Activated CD8-positive, alpha-beta memory T cell treated with anti-CD3 and anti-CD28 coated beads, Interleukin-2, amount 10 ng/mL, durations not matched to agents 7 days and 5 days (primary cell): ENCODE measurements at regions not wholly inside any gene's neighbourhood (a gene's known extent, or its start where the extent isn't known, plus 50 kb on each side); places are given as distances from the start of the nearest gene placed in this dataset.

Source experiments
- ATAC-seq: fragments of 150-1000 bp; cut with Tn5 transposase; one replicate; pipeline ENCODE4 v1.10.0; 2021; ENCODE audit warnings: moderate library complexity
- CTCF ChIA-PET: fragments of 350-600 bp; sonication (Branson Sonifier 250); formaldehyde crosslinking; loops from one replicate; lab custom pipeline; 2021; ENCODE audit warnings: antibody characterized with exemption; lab: Charles Lee
- DNase-seq: peaks from one replicate; pipeline ENCODE4 v3.0.0-alpha.2; 2020
- H3K27ac Mint-ChIP-seq: one replicate; pipeline ENCODE4 v1.8.0; 2021; ENCODE audit warnings: mild to moderate bottlenecking, mixed read lengths
- H3K27me3 Mint-ChIP-seq: one replicate; pipeline ENCODE4 v1.8.0; 2021; ENCODE audit warnings: mixed read lengths
- H3K36me3 Mint-ChIP-seq: one replicate; pipeline ENCODE4 v1.8.0; 2021; ENCODE audit warnings: mild to moderate bottlenecking, mixed read lengths
- H3K4me1 Mint-ChIP-seq: one replicate; pipeline ENCODE4 v1.8.0; 2021; ENCODE audit warnings: mixed read lengths
- H3K4me3 Mint-ChIP-seq: one replicate; pipeline ENCODE4 v1.8.0; 2021; ENCODE audit warnings: mild to moderate bottlenecking, moderate library complexity, mixed read lengths
- H3K9me3 Mint-ChIP-seq: one replicate; pipeline ENCODE4 v1.8.0; 2022; ENCODE audit warnings: low read depth, mixed read lengths

GRCh38 chr6:166106076-166106686 is 61.5 kb downstream of the TBXT start:
- Mint-ChIP-seq H3K9me3 (peaks cover 3% of the 10 kb centered on the region), H3K4me3 (no peak overlapping the region), H3K4me1 (no peaks in the 10 kb centered on the region), H3K27me3 (peaks cover 29% of the 10 kb centered on the region), H3K36me3 (no peaks in the 10 kb centered on the region), H3K27ac (no peak overlapping the region)
- DNase-seq = peak; percentile 76
- peak; percentile 42 for ATAC-seq
- CTCF ChIA-PET = interaction anchor here (0.6 to 2.0 kb wide), 16 partner anchors 8 to 666 kb away, joined by 3 to 20 read pairs (median 4); no protein-coding TSS in a partner anchor

DNA sequence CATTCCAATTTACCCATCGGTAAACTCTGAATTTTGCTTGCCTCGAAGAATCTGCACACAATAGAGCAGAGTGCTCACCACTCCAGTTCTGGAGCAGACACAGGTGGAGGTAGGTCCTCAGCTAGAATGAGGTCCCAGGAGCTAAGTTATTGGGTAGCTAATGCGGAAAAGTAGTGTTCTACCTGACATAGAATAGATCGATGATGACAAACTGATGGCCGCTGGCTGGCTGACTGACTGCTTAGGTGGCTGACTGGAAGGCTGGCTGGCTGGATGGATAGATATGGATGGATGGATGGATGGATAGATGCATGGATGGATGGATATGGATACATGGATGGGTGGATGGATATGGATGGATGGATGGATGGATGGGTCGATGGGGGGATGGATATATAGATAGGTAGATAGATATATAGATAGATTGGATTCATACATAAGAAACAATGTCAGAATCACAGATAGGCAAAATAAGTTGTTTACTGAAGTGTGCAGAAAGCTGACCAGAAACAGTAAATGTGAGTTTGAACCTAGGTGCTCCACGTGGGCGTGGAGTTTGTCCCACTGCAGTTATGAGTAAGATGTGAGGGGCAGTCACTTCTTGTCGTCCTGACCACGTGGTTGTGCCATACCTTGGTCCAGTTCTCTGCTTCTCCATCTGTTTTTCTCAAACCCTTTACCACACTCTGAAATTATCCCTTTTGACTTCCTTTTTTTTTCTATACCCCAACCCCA is 62.1 kb downstream of the TBXT start:
- DNase-seq = no peak
- CTCF ChIA-PET = interaction anchor here (0.9 to 2.0 kb wide), 12 partner anchors 8 to 665 kb away, joined by 3 to 20 read pairs (median 4); no protein-coding TSS in a partner anchor
- no peaks in the 10 kb centered on the region for H3K36me3 Mint-ChIP-seq
- H3K4me1 Mint-ChIP-seq = no peaks in the 10 kb centered on the region
- H3K27me3 Mint-ChIP-seq = peaks cover 24% of the 10 kb centered on the region
- peaks cover 3% of the 10 kb centered on the region for H3K9me3 Mint-ChIP-seq
- H3K27ac Mint-ChIP-seq = no peak overlapping the region
- H3K4me3 Mint-ChIP-seq = no peak overlapping the region
- no peak for ATAC-seq

GRCh38 chr6:166104872-166105271 is 62.8 kb downstream of the TBXT start:
- H3K36me3 Mint-ChIP-seq = no peaks in the 10 kb centered on the region
- DNase-seq (no peak), ATAC-seq (no peak)
- no peaks in the 10 kb centered on the region for H3K4me1 Mint-ChIP-seq
- no peak overlapping the region for H3K4me3 Mint-ChIP-seq
- peaks cover 21% of the 10 kb centered on the region for H3K27me3 Mint-ChIP-seq
- no peak overlapping the region for H3K27ac Mint-ChIP-seq
- CTCF ChIA-PET = interaction anchor here (2.0 kb wide), 1 partner anchor 220 kb away, joined by 20 read pairs; no protein-coding TSS in a partner anchor
- peaks cover 3% of the 10 kb centered on the region for H3K9me3 Mint-ChIP-seq

DNA sequence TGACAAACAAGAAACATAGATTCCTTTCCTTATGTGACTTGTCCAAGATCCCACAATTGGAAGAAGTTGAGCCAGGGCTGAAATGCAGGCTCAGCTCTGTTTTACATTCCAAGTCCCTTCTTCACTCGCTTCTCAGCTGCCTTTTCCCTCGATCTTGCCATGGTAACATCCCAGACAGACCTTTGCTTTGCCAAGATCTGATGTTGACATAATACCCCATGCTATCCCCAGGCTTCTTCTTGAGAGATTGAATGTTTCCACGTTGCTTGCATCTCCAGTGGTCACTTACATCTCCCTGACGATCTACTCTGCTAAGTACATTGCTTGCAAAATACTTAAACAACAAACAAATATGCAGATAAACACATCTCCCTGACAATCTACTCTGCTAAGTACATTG is 63.5 kb downstream of the TBXT start:
- no peak overlapping the region for H3K27ac Mint-ChIP-seq
- no peaks in the 10 kb centered on the region for H3K36me3 Mint-ChIP-seq
- no peak for DNase-seq
- H3K4me1 Mint-ChIP-seq = no peaks in the 10 kb centered on the region
- no peak overlapping the region for H3K4me3 Mint-ChIP-seq
- ATAC-seq = no peak
- peaks cover 17% of the 10 kb centered on the region for H3K27me3 Mint-ChIP-seq
- CTCF ChIA-PET = no interaction called here
- H3K9me3 Mint-ChIP-seq = peaks cover 3% of the 10 kb centered on the region

GRCh38 chr6:166101819-166102419 is 65.7 kb downstream of the TBXT start:
- Mint-ChIP-seq H3K4me3 (no peak overlapping the region), H3K27ac (no peak overlapping the region), H3K36me3 (no peaks in the 10 kb centered on the region), H3K27me3 (peaks cover 17% of the 10 kb centered on the region), H3K4me1 (no peaks in the 10 kb centered on the region), H3K9me3 (peaks cover 3% of the 10 kb centered on the region)
- ATAC-seq (no peak), DNase-seq (no peak)
- CTCF ChIA-PET = interaction anchor here (2.1 kb wide), 1 partner anchor 217 kb away, joined by 7 read pairs; no protein-coding TSS in a partner anchor

DNA sequence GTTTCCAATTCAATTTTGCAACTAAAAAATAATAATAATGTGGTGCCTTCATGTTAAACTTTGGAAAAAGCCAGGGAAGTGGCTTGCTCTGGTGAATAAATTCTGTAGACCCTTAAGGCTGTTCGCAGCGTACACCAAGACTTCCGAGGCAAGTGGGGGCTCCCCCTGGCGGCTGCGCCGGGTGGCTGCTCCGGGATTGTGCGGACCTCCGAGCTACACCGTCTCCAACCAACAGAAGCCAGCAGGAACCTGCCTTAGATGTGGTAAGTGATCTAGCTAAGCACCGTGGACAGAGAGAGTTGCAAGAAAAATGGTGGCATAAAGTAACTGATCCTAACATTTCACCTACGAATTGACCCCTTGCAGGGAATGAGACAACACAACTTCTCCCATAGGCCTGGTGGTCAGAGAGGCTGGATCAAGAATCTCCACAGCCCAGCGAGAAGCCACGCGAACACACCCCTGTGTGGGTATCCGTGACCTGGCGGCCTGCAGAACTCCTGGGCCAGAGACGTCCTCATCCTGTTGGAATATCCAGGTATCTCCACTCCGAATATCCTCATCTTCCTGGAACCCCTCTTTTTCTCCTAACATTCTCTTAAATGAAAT is 69.6 kb downstream of the TBXT start:
- Mint-ChIP-seq H3K27me3 (peaks cover 24% of the 10 kb centered on the region), H3K9me3 (peaks cover 3% of the 10 kb centered on the region), H3K4me3 (no peak overlapping the region), H3K36me3 (no peaks in the 10 kb centered on the region), H3K27ac (no peak overlapping the region), H3K4me1 (no peaks in the 10 kb centered on the region)
- DNase-seq (peak; percentile 59), ATAC-seq (peak; percentile 64)
- CTCF ChIA-PET = interaction anchor here (0.6 to 2.9 kb wide), 9 partner anchors 8 to 240 kb away, joined by 3 to 14 read pairs (median 4); no protein-coding TSS in a partner anchor

- no peak for DNase-seq
- H3K9me3 Mint-ChIP-seq = no peaks in the 10 kb centered on the region
- no peaks in the 10 kb centered on the region for H3K27me3 Mint-ChIP-seq
- CTCF ChIA-PET = no interaction called here
- H3K4me1 Mint-ChIP-seq = no peaks in the 10 kb centered on the region
- no peak overlapping the region for H3K4me3 Mint-ChIP-seq
- no peak for ATAC-seq
- H3K36me3 Mint-ChIP-seq = no peaks in the 10 kb centered on the region
- no peak overlapping the region for H3K27ac Mint-ChIP-seq
These were observed 79.8 kb downstream of the TBXT start for GRCh38 chr6:166087852-166088251.

DNA sequence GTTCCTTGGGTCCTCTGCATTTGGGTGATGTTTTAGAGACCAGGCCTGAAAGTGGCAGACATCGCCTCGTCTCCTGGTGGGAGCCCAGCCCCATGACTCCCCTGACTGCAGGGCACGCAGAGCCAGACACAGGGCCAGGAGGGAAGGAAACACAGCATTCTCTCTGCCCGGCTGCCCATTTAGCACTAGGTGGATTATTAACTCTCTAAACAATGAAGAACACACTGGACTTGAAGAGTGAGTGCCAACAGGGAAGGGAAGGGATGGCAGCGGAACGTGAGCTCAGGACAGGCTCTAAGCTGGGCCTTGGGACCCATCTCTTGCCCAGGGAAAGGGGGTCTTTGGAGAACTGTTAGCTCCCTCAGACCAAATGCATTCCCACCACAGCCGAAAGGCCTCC is 80.4 kb downstream of the TBXT start:
- CTCF ChIA-PET = interaction anchor here (1.5 kb wide), 1 partner anchor 19 kb away, joined by 3 read pairs; no protein-coding TSS in a partner anchor
- H3K27ac Mint-ChIP-seq = no peak overlapping the region
- H3K36me3 Mint-ChIP-seq = no peaks in the 10 kb centered on the region
- DNase-seq (no peak), ATAC-seq (no peak)
- H3K4me3 Mint-ChIP-seq = no peak overlapping the region
- H3K27me3 Mint-ChIP-seq = no peaks in the 10 kb centered on the region
- no peaks in the 10 kb centered on the region for H3K4me1 Mint-ChIP-seq
- no peaks in the 10 kb centered on the region for H3K9me3 Mint-ChIP-seq

DNA sequence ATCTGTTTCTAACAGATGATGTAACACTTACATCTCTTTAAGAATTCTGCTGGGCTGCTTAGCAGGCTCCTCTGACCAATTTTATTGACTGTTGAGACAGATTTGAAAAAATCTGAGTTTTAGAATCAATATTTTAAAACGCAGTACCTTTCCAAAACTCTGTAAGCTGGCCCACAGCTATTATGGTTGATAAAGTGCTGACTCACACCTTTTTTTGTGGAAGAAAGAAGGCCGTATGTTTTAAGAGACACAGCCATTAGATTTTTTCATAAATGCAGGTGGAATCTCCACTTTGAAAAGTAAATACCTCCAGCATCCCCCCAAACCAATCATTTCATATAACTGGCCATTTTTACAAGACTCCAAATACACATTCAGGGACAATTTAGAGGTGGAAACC is 82.2 kb downstream of the TBXT start:
- ATAC-seq = no peak
- Mint-ChIP-seq H3K4me1 (no peaks in the 10 kb centered on the region), H3K36me3 (no peaks in the 10 kb centered on the region), H3K9me3 (no peaks in the 10 kb centered on the region), H3K27ac (no peak overlapping the region), H3K27me3 (peaks cover 2% of the 10 kb centered on the region), H3K4me3 (no peak overlapping the region)
- no peak for DNase-seq
- CTCF ChIA-PET = interaction anchor here (1.2 kb wide), 1 partner anchor 10 kb away, joined by 3 read pairs; no protein-coding TSS in a partner anchor

- Mint-ChIP-seq H3K9me3 (no peaks in the 10 kb centered on the region), H3K27me3 (peaks cover 2% of the 10 kb centered on the region), H3K27ac (no peak overlapping the region), H3K4me3 (no peak overlapping the region), H3K4me1 (no peaks in the 10 kb centered on the region), H3K36me3 (no peaks in the 10 kb centered on the region)
- no peak for ATAC-seq
- DNase-seq = no peak
- CTCF ChIA-PET = no interaction called here
These were observed 82.7 kb downstream of the TBXT start for GRCh38 chr6:166084951-166085350.

DNA sequence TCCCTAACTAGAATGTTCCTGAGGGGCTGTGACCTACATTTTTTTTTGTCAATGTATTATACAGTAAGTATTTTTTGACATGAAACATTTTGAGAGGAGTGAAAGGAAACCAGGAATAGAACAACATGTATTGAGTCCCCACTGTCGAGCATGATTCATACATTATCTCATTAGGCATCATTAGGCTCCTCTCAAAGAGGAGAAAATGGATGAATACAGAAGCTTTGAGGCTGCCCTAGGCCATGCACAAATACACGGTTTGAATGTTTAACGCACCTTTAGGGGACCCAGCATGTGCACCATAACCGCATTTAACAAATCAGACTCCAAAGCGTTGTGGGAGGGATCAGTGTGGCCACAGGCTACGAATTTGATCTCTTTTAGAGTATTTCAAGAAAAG is 87.8 kb downstream of the TBXT start:
- Mint-ChIP-seq H3K9me3 (no peaks in the 10 kb centered on the region), H3K36me3 (no peaks in the 10 kb centered on the region), H3K4me3 (no peak overlapping the region), H3K4me1 (no peaks in the 10 kb centered on the region), H3K27ac (no peak overlapping the region), H3K27me3 (peaks cover 2% of the 10 kb centered on the region)
- no peak for ATAC-seq
- CTCF ChIA-PET = no interaction called here
- DNase-seq = no peak

GRCh38 chr6:166078294-166078693 is 89.4 kb downstream of the TBXT start:
- Mint-ChIP-seq H3K27ac (no peak overlapping the region), H3K9me3 (no peaks in the 10 kb centered on the region), H3K36me3 (no peaks in the 10 kb centered on the region), H3K4me1 (no peaks in the 10 kb centered on the region), H3K27me3 (peaks cover 2% of the 10 kb centered on the region), H3K4me3 (no peak overlapping the region)
- ATAC-seq (no peak), DNase-seq (no peak)
- CTCF ChIA-PET = no interaction called here

GRCh38 chr6:166076625-166077024 is 91.0 kb downstream of the TBXT start:
- no peaks in the 10 kb centered on the region for H3K9me3 Mint-ChIP-seq
- DNase-seq (no peak), ATAC-seq (no peak)
- no peaks in the 10 kb centered on the region for H3K27me3 Mint-ChIP-seq
- H3K4me3 Mint-ChIP-seq = no peak overlapping the region
- H3K27ac Mint-ChIP-seq = no peak overlapping the region
- no peaks in the 10 kb centered on the region for H3K4me1 Mint-ChIP-seq
- CTCF ChIA-PET = interaction anchor here (1.3 kb wide), 1 partner anchor 10 kb away, joined by 3 read pairs; no protein-coding TSS in a partner anchor
- H3K36me3 Mint-ChIP-seq = no peaks in the 10 kb centered on the region
